ENCODE measurements at regions not wholly inside any gene's neighbourhood (a gene's known extent, or its start where the extent isn't known, plus 50 kb on each side); places are given as distances from the start of the nearest gene placed in this dataset.
"Not testable (repeated sequence)": the region's sequence is repeated elsewhere in the genome, so short reads cannot be mapped to it uniquely, and the experiment has no call there.

DNA sequence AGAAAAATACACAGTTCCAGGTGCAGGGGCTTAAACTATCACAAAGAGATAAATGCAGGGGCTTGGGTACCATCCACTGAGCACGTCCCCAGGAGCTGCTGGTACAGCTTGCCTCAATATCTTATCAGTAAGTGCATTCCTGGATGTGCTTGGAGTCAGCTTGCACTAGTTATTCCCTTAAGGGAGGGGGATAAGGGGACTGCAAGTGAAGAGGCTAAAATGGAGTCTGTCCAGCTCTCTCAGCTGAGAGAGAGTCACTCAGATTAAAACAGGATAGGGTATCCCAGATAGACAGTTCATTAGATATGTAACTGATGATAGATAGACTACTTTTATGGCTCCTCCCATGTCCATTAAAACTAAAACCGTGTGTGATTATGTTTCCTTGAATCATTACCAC is 82.5 kb downstream of the PRR15 start:
- not testable (repeated sequence) for H3K79me2 ChIP-seq (ENCODE audit: low read length); DNase-seq; H3K9me3 ChIP-seq (ENCODE audit: low read length); H3K4me3 ChIP-seq (ENCODE audit: low read length); H2AFZ ChIP-seq (ENCODE audit: low read length); H3K27ac ChIP-seq (ENCODE audit: low read length); H3K9me2 ChIP-seq (replicated peaks; ENCODE audit: insufficient read depth, low read length); H3K4me1 ChIP-seq (ENCODE audit: low read length); H3K36me3 ChIP-seq (ENCODE audit: insufficient read depth, low read length); H3K9ac ChIP-seq (ENCODE audit: low read length); H3K4me2 ChIP-seq (ENCODE audit: low read depth, low read length, poor library complexity, severe bottlenecking); H4K20me1 ChIP-seq (ENCODE audit: insufficient read depth, low read depth, low read length); H3K27me3 ChIP-seq (ENCODE audit: low read length)

DNA sequence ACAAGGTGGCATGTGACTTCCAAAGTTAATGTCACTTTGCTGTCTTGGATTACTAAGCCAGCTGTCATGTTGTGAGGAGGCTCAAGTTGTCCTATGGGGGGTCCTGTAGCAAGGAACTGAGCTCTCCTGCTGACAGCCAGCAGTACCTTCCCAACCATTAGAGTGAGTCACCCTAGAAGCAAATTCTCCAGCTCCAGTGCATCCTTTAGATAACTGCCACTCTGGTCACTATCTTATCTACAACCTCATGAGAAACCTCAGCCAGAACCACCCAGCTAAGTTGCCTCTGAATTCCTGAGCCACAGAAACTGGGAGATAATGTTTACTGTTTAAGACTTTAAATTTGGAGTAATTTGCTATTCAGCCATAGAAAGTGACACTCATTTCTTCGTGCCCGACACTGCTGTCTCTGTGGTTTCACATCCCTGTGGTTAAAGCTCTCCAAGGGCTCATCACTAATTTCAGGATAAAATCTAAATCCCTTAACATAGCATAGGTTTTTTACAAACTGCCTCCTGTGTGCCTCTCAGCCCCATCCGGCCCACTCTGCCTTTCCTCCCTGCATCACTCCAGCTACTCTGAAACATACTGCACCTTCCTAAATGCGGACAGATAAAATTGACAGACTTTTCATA is 83.5 kb downstream of the PRR15 start:
- H3K9ac ChIP-seq (ENCODE audit: low read length): no peak overlapping the region
- H3K79me2 ChIP-seq (ENCODE audit: low read length): no peaks in the 10 kb centered on the region
- no peak overlapping the region for H3K4me2 ChIP-seq (ENCODE audit: low read depth, low read length, poor library complexity, severe bottlenecking)
- no peaks in the 10 kb centered on the region for H3K4me1 ChIP-seq (ENCODE audit: low read length)
- H4K20me1 ChIP-seq (ENCODE audit: insufficient read depth, low read depth, low read length): no peaks in the 10 kb centered on the region
- no peak overlapping the region for H2AFZ ChIP-seq (ENCODE audit: low read length)
- H3K36me3 ChIP-seq (ENCODE audit: insufficient read depth, low read length): no peaks in the 10 kb centered on the region
- H3K4me3 ChIP-seq (ENCODE audit: low read length): no peak overlapping the region
- no peak for DNase-seq
- no peaks in the 10 kb centered on the region for H3K27me3 ChIP-seq (ENCODE audit: low read length)
- no peaks in the 10 kb centered on the region for H3K9me2 ChIP-seq (replicated peaks; ENCODE audit: insufficient read depth, low read length)
- H3K27ac ChIP-seq (ENCODE audit: low read length): no peak overlapping the region
- no peaks in the 10 kb centered on the region for H3K9me3 ChIP-seq (ENCODE audit: low read length)

DNA sequence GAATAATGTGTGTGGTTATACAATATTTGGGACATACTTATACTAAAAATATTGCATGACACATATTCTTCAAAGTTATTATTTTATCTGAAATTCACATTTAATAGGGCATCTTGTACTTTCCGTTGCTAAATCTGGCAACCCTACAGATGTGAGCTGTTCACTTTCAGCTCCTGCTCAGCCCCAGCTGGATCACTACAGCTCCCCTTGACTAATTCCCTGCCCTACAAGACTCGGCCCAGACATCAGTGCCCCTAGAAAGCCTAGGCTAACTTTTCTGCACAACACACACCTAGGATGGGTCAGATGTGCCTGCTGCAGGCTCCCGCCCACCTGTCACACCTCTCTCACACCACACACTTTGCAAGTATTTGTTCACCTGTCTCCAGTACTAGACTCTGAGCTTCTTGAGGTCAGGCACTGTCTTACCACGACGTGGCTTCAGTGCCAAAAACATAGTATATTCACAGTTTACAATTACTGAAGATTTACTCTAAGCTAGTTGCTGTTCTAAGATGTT is 84.1 kb downstream of the PRR15 start:
- H3K9me2 ChIP-seq (replicated peaks; ENCODE audit: insufficient read depth, low read length); H3K9ac ChIP-seq (ENCODE audit: low read length); H2AFZ ChIP-seq (ENCODE audit: low read length); H3K27ac ChIP-seq (ENCODE audit: low read length); H3K36me3 ChIP-seq (ENCODE audit: insufficient read depth, low read length); H3K4me2 ChIP-seq (ENCODE audit: low read depth, low read length, poor library complexity, severe bottlenecking); H3K4me1 ChIP-seq (ENCODE audit: low read length); H3K4me3 ChIP-seq (ENCODE audit: low read length); H3K9me3 ChIP-seq (ENCODE audit: low read length); DNase-seq; H3K79me2 ChIP-seq (ENCODE audit: low read length); H3K27me3 ChIP-seq (ENCODE audit: low read length); H4K20me1 ChIP-seq (ENCODE audit: insufficient read depth, low read depth, low read length): not testable (repeated sequence)

DNA sequence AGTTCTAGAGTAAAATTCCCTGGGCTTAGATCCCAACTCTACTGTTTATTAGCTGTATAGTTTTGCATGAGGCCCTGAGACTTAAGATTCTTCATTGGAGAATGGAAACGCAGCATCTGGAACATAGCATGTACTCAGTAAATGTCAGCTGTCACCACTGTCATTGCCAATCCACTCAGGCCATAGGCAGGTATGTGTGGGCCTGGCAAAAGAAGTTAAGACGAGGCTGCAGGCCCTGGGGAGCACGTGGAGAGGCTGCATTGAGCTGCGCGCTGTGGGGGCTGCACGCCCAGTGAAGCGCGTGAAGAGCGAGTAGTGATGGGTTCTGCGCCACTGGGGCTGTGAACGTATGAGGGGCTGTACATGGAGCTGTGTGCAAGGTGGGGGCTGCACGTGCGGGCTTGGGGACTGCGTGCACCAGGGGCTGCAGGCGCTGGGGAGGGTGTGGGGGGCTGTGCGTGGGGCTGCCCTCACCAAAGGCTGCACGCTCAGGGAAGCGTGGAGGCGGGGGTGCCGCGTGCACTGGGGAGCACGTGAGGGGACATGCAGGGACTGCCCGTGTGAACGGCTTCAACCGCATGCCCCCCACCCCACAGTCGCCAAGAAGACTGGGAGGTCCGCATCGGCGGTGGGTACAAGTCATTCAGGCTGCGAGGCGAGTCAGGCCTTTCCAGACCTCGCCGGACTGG is 85.5 kb downstream of the PRR15 start:
- H3K79me2 ChIP-seq (ENCODE audit: low read length): no peaks in the 10 kb centered on the region
- no peak overlapping the region for H3K27ac ChIP-seq (ENCODE audit: low read length)
- DNase-seq: no peak
- H3K36me3 ChIP-seq (ENCODE audit: insufficient read depth, low read length): no peaks in the 10 kb centered on the region
- no peaks in the 10 kb centered on the region for H4K20me1 ChIP-seq (ENCODE audit: insufficient read depth, low read depth, low read length)
- no peaks in the 10 kb centered on the region for H3K9me2 ChIP-seq (replicated peaks; ENCODE audit: insufficient read depth, low read length)
- H3K4me1 ChIP-seq (ENCODE audit: low read length): no peaks in the 10 kb centered on the region
- no peak overlapping the region for H3K4me2 ChIP-seq (ENCODE audit: low read depth, low read length, poor library complexity, severe bottlenecking)
- H3K27me3 ChIP-seq (ENCODE audit: low read length): no peaks in the 10 kb centered on the region
- no peaks in the 10 kb centered on the region for H3K9me3 ChIP-seq (ENCODE audit: low read length)
- no peak overlapping the region for H2AFZ ChIP-seq (ENCODE audit: low read length)
- no peak overlapping the region for H3K4me3 ChIP-seq (ENCODE audit: low read length)
- no peak overlapping the region for H3K9ac ChIP-seq (ENCODE audit: low read length)

DNA sequence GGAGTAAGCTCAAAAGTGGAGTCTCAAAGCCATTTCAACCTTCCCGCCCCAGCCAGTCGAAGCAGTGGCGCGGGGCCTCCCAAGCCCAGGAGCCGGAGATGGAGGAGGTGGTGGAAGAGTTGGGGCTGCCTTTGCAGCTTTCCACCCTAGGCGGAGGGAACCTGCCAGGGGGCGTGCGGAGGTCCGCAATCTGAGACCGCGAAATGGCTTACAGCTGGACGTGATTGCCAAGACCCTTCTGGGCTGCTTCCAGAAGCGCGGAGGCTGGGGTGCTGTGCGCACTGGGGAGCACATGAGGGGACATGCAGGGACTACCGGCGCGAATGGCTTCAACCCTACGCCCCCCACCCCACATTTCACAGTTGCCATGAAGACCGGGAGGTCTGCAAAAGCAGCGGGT is 86.2 kb downstream of the PRR15 start:
- DNase-seq: no peak
- Histone ChIP-seq H3K36me3 (ENCODE audit: insufficient read depth, low read length) (no peaks in the 10 kb centered on the region), H3K9me3 (ENCODE audit: low read length) (no peaks in the 10 kb centered on the region), H3K27ac (ENCODE audit: low read length) (no peak overlapping the region), H3K9ac (ENCODE audit: low read length) (no peak overlapping the region), H4K20me1 (ENCODE audit: insufficient read depth, low read depth, low read length) (no peaks in the 10 kb centered on the region), H3K4me3 (ENCODE audit: low read length) (no peak overlapping the region), H3K4me1 (ENCODE audit: low read length) (no peaks in the 10 kb centered on the region), H3K9me2 (replicated peaks; ENCODE audit: insufficient read depth, low read length) (no peaks in the 10 kb centered on the region), H3K27me3 (ENCODE audit: low read length) (no peaks in the 10 kb centered on the region), H3K79me2 (ENCODE audit: low read length) (no peaks in the 10 kb centered on the region), H2AFZ (ENCODE audit: low read length) (no peak overlapping the region), H3K4me2 (ENCODE audit: low read depth, low read length, poor library complexity, severe bottlenecking) (no peak overlapping the region)

DNA sequence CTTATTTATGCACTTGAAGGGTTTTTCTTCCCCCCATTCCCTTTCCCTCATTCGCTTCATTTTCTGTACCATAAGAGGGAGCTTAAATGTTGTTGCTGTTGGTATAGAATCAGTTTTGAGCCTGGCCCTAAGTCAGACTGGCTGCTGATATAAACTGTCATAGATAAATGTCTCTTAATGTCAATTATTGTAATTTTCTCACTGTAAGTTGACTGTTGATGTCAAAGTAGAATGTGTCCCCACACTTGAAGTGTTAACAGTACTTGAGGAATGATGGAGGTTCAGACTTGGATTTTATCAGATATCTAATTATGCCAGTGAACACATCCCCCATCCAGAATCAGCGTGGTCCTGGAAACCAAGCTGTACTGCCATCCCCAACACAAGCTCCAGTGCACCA is 87.8 kb downstream of the PRR15 start:
- Histone ChIP-seq H3K79me2 (ENCODE audit: low read length) (no peaks in the 10 kb centered on the region), H3K9ac (ENCODE audit: low read length) (no peak overlapping the region), H3K36me3 (ENCODE audit: insufficient read depth, low read length) (no peaks in the 10 kb centered on the region), H4K20me1 (ENCODE audit: insufficient read depth, low read depth, low read length) (no peaks in the 10 kb centered on the region), H3K4me3 (ENCODE audit: low read length) (no peak overlapping the region), H3K4me2 (ENCODE audit: low read depth, low read length, poor library complexity, severe bottlenecking) (no peak overlapping the region), H3K4me1 (ENCODE audit: low read length) (no peaks in the 10 kb centered on the region), H3K9me2 (replicated peaks; ENCODE audit: insufficient read depth, low read length) (no peaks in the 10 kb centered on the region), H3K9me3 (ENCODE audit: low read length) (no peaks in the 10 kb centered on the region), H2AFZ (ENCODE audit: low read length) (no peak overlapping the region), H3K27me3 (ENCODE audit: low read length) (no peaks in the 10 kb centered on the region), H3K27ac (ENCODE audit: low read length) (no peak overlapping the region)
- no peak for DNase-seq

DNA sequence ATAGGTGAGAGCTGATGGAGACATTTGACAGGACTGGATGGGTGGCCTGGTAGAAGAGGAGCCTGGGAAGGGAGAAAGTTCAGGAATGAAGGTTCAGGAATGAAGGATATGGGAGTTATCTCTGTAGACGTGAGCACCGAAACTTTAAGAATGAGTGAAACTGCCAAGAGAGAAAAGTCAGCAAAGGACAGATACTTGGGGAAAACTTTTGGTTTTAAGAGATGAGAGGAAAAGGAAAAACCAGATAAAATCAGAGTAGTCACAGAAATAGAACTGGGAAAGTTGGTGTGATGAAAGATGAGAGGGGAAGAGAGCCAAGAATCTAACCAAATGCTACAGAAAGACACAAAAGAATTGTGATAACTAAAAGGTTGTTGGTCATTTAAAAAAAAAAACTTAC is 88.9 kb downstream of the PRR15 start:
- no peak overlapping the region for H3K4me2 ChIP-seq (ENCODE audit: low read depth, low read length, poor library complexity, severe bottlenecking)
- no peaks in the 10 kb centered on the region for H3K36me3 ChIP-seq (ENCODE audit: insufficient read depth, low read length)
- no peak overlapping the region for H3K4me3 ChIP-seq (ENCODE audit: low read length)
- no peaks in the 10 kb centered on the region for H4K20me1 ChIP-seq (ENCODE audit: insufficient read depth, low read depth, low read length)
- no peaks in the 10 kb centered on the region for H3K9me3 ChIP-seq (ENCODE audit: low read length)
- no peak overlapping the region for H3K27ac ChIP-seq (ENCODE audit: low read length)
- no peak for DNase-seq
- H3K9me2 ChIP-seq (replicated peaks; ENCODE audit: insufficient read depth, low read length): no peaks in the 10 kb centered on the region
- no peaks in the 10 kb centered on the region for H3K79me2 ChIP-seq (ENCODE audit: low read length)
- no peak overlapping the region for H3K9ac ChIP-seq (ENCODE audit: low read length)
- H3K4me1 ChIP-seq (ENCODE audit: low read length): no peaks in the 10 kb centered on the region
- no peaks in the 10 kb centered on the region for H3K27me3 ChIP-seq (ENCODE audit: low read length)
- no peak overlapping the region for H2AFZ ChIP-seq (ENCODE audit: low read length)

DNA sequence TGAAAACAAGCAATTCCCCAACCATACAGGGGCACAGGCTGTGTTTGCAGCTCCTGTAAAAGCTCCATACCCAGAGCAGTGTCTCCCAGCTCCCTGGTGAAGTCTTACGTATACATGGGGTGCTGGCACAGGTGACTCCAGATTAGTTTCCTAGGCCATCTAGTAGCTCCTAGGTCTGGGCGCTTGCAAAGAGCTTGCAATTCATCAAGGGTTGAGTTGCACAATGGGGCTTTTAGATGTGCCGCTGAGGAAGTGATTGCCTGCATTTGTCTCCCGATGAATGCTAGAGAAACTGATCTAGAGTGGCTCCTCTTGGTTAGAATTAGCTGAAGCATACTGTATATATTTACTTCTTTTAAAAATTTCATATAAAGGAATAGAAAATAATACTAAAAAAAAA is 90.7 kb downstream of the PRR15 start:
- H3K27me3 ChIP-seq (ENCODE audit: low read length); H3K27ac ChIP-seq (ENCODE audit: low read length): not testable (repeated sequence)

More for the DNA sequence above, 90.7 kb downstream of the PRR15 start:
- not testable (repeated sequence) for H3K36me3 ChIP-seq (ENCODE audit: insufficient read depth, low read length); H3K4me1 ChIP-seq (ENCODE audit: low read length); DNase-seq; H3K9ac ChIP-seq (ENCODE audit: low read length); H2AFZ ChIP-seq (ENCODE audit: low read length); H3K9me2 ChIP-seq (replicated peaks; ENCODE audit: insufficient read depth, low read length); H3K4me3 ChIP-seq (ENCODE audit: low read length); H4K20me1 ChIP-seq (ENCODE audit: insufficient read depth, low read depth, low read length); H3K79me2 ChIP-seq (ENCODE audit: low read length); H3K4me2 ChIP-seq (ENCODE audit: low read depth, low read length, poor library complexity, severe bottlenecking); H3K9me3 ChIP-seq (ENCODE audit: low read length)

All from Karpas-422 (cell line).